GM12878 (cell line): ENCODE measurements at regions not wholly inside any gene's neighbourhood (a gene's known extent, or its start where the extent isn't known, plus 50 kb on each side); places are given as distances from the start of the nearest gene placed in this dataset.

Experiments used
- ATAC-seq: fragments of 200-7000 bp; cut with Tn5 transposase; 3 replicates; pipeline ENCODE4 v1.9.1; 2020; ENCODE audit warnings: mild to moderate bottlenecking, moderate library complexity
- BruUV-seq: library from RNA; stranded (reverse); fragments of 400-500 nt; replicated peaks from 2 replicates; lab custom pipeline; 2021; lab: Mats Ljungman, UMichigan
- CTCF ChIA-PET: fragments of 300-600 bp; sonication (Branson Sonifier 250); formaldehyde crosslinking; extraction: SDS; loops from one replicate; lab custom pipeline; 2021; ENCODE audit warnings: inconsistent platforms; lab: Yijun Ruan, JAX
- POLR2A ChIA-PET: fragments of 350-600 bp; formaldehyde crosslinking; extraction: SDS; loops from one replicate; lab custom pipeline; 2021; ENCODE audit warnings: inconsistent platforms; lab: Charles Lee
- RAD21 ChIA-PET: fragments of 300-600 bp; sonication (Branson Sonifier 250); formaldehyde crosslinking; loops from one replicate; lab custom pipeline; 2023; ENCODE audit warnings: antibody characterized with exemption; ENCODE audit not compliant: unreplicated experiment; lab: Charles Lee
- SMC1A ChIA-PET: fragments of 300-600 bp; sonication (Branson Sonifier 250); formaldehyde crosslinking; loops from one replicate; lab custom pipeline; 2023; ENCODE audit not compliant: unreplicated experiment, uncharacterized antibody; lab: Charles Lee
- DNase-seq: peaks from one replicate; pipeline ENCODE4 v3.0.0-alpha.2; 2011; ENCODE audit warnings: low read depth, low spot score
- FAIRE-seq: peaks from 3 replicates; lab custom pipeline; 2011; peaks lifted over from hg19 to GRCh38; lab: Jason Lieb, UNC
- H2AFZ ChIP-seq: 2 replicates; pipeline ENCODE4 v1.6.0; 2011; ENCODE audit warnings: low read depth, low read length, control low read depth; ENCODE audit not compliant: control insufficient read depth
- H3K27ac ChIP-seq: 2 replicates; pipeline ENCODE4 v1.5.1; 2011; ENCODE audit warnings: control low read depth; ENCODE audit not compliant: control insufficient read depth, insufficient read depth
- H3K27me3 ChIP-seq, 2 experiments: replicated peaks in 1 of 2; 2 replicates each; pipeline versions ENCODE4 v1.6.0 to v1.6.1; 2011; ENCODE audit warnings: low read length in 1 of 2; ENCODE audit not compliant: control insufficient read depth in 2 of 2, insufficient read depth in 2 of 2
- H3K36me3 ChIP-seq, 2 experiments: 2 replicates each; pipeline ENCODE4 v1.5.1; 2011; ENCODE audit warnings: low read length in 1 of 2; ENCODE audit not compliant: control insufficient read depth in 2 of 2, insufficient read depth in 2 of 2
- H3K4me1 ChIP-seq: 2 replicates; pipeline ENCODE4 v1.6.1; 2011; ENCODE audit warnings: mild to moderate bottlenecking, low read length, moderate library complexity, mixed read lengths; ENCODE audit not compliant: control insufficient read depth, insufficient read depth
- H3K4me2 ChIP-seq: 2 replicates; pipeline ENCODE4 v1.6.0; 2011; ENCODE audit warnings: control low read depth; ENCODE audit not compliant: control insufficient read depth, insufficient read depth
- H3K4me3 ChIP-seq: fragments of 200-600 bp; sonication (generic); 2 replicates; pipeline ENCODE4 v1.5.1; 2016
- H3K79me2 ChIP-seq: 2 replicates; pipeline ENCODE4 v1.6.0; 2011; ENCODE audit warnings: low read length; ENCODE audit not compliant: control insufficient read depth, insufficient read depth
- H3K9ac ChIP-seq: 2 replicates; pipeline ENCODE4 v1.8.0; 2011; ENCODE audit warnings: low read length, control low read depth, mixed read lengths; ENCODE audit not compliant: control insufficient read depth, insufficient read depth
- H3K9me3 ChIP-seq: replicated peaks from 3 replicates; pipeline ENCODE4 v1.5.1; 2011; ENCODE audit warnings: mild to moderate bottlenecking, low read length; ENCODE audit not compliant: control insufficient read depth, insufficient read depth
- H4K20me1 ChIP-seq: 2 replicates; pipeline ENCODE4 v1.6.0; 2011; ENCODE audit not compliant: control insufficient read depth, insufficient read depth
- ATF3 ChIP-seq: IDR thresholded peaks from 2 replicates; pipeline ENCODE4 v1.6.1; 2011; ENCODE audit warnings: low read depth, mild to moderate bottlenecking, low read length, moderate library complexity, borderline replicate concordance; ENCODE audit errors: extremely low read depth
- BRCA1 ChIP-seq: IDR thresholded peaks from 2 replicates; pipeline ENCODE4 v1.6.1; 2011; ENCODE audit warnings: low read depth, low read length, improper control_type of control experiment
- PRDM15 ChIP-seq: fragments of 450-650 bp; formaldehyde crosslinking; IDR thresholded peaks from 2 replicates; pipeline ENCODE4 v1.4.0; 2020; ENCODE audit warnings: mild to moderate bottlenecking, moderate library complexity
- SREBF2 ChIP-seq: IDR thresholded peaks from 2 replicates; pipeline ENCODE4 v1.6.1; 2012; ENCODE audit warnings: mild to moderate bottlenecking, low read length
- USF1 ChIP-seq: IDR thresholded peaks from 2 replicates; pipeline ENCODE4 v1.6.1; 2011; ENCODE audit warnings: borderline replicate concordance, low read depth, mild to moderate bottlenecking, moderate library complexity, mixed read lengths, low read length; ENCODE audit not compliant: insufficient read depth; ENCODE audit errors: extremely low read length
- ZNF274 ChIP-seq: IDR thresholded peaks from one replicate; pipeline ENCODE4 v1.8.0; 2011; ENCODE audit not compliant: insufficient read length, insufficient read depth
- WGBS: methylation state at CpG from one replicate; pipeline ENCODE4 v1.1.6; 2016; ENCODE audit warnings: low lambda C conversion rate; ENCODE audit not compliant: insufficient replicate concordance, insufficient coverage; ENCODE audit errors: missing lambda C conversion rate; 5-methylcytosine and 5-hydroxymethylcytosine counted together
- in situ Hi-C: fragments of 300-500 bp; cut with MboI; formaldehyde crosslinking; loops from 9 replicates; pipeline ENCODE4 v1.14.3; 2018; ENCODE audit warnings: mixed read lengths
- intact Hi-C: fragments of 100-400 bp; cut with micrococcal nuclease; formaldehyde crosslinking; loops from one replicate; pipeline ENCODE4 v1.14.2; 2022; ENCODE audit not compliant: unreplicated experiment

DNA sequence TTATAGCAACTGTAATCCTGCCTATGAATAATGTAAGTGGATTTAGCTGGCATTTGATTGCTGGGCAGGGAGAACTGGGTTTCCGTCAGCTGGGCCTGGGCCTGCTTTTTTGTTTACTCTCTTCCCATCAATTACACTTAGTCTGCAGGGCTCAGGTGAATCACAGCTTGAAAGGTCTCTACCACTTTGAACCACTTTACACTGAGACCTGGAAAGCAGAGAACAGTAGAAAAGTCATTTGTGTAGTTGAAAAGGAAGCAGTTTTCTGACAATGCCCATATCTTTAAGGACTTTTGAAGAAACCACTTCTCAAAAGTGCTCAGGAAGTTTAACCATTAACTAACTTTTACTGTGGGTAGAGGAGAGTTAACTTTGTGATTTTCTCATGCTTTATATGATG is 315.4 kb upstream of the SASH1 start (continued):
- no peak for TF ChIP-seq PRDM15 (CRISPR knock-in tag)

- no peaks in the 10 kb centered on the region for H4K20me1 ChIP-seq
- RAD21 ChIA-PET = no interaction called here
- CTCF ChIA-PET = no interaction called here
- H3K9me3 ChIP-seq = no peaks in the 10 kb centered on the region
- no peak overlapping the region for H3K4me3 ChIP-seq
- no peak for ATAC-seq
- intact Hi-C loops (no loop called here), in situ Hi-C loops (no loop called here)
- BruUV-seq = no TSS peak
- H3K9ac ChIP-seq = no peak overlapping the region
- no peak overlapping the region for H3K27ac ChIP-seq
- no peaks in the 10 kb centered on the region for H3K36me3 ChIP-seq
- H3K4me2 ChIP-seq = no peak overlapping the region
- no peak for FAIRE-seq
- TF ChIP-seq SREBF2 (no peak), USF1 (no peak), ZNF274 (no peak), BRCA1 (no peak), ATF3 (no peak)
- no peaks in the 10 kb centered on the region for H3K27me3 ChIP-seq
- SMC1A ChIA-PET = no interaction called here
- POLR2A ChIA-PET = no interaction called here
- no peaks in the 10 kb centered on the region for H3K4me1 ChIP-seq
- no peaks in the 10 kb centered on the region for H3K79me2 ChIP-seq
- DNase-seq = no peak
- H2AFZ ChIP-seq = no peak overlapping the region
- WGBS = 29% methylated on average over 7 of the region's 7 CpGs
Observed at GRCh38 chr6:148035806-148036390, 306.7 kb upstream of the SASH1 start.
